ENCODE measurements at regions not wholly inside any gene's neighbourhood (a gene's known extent, or its start where the extent isn't known, plus 50 kb on each side); places are given as distances from the start of the nearest gene placed in this dataset.

DNA sequence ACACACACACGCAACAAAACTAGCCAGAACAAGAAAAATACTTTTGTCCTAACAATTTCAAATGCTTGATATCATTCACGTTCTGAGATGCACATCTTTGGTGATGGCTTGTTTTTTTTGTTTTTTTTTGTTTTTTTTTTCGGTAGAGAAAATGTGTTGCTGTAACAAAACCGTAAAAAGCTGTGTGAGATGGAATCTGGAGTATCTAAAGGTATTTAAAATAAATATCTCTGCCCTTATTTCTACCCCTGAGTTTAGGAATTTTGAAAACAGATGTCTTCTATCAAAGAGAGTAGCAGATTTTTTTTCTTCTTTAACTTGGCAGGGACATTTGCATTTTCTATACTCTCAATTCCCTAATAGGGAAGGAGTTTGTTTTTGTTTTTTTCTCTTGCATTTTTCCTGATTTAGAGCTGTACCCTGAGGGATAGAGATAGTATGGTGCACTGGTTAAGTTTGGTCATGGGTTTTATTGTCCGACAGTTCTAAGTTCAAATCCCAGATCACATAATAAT, 446.6 kb downstream of the KLF5 start:
- no peak for TF ChIP-seq CTCF (conservative IDR thresholded peaks at IDR 0.05; ENCODE audit: low read depth, low read length)
- TF ChIP-seq POLR2A (IDR thresholded peaks at IDR 0.05; ENCODE audit: low read depth, low read length), result no peak
- TF ChIP-seq, protein P1, sequence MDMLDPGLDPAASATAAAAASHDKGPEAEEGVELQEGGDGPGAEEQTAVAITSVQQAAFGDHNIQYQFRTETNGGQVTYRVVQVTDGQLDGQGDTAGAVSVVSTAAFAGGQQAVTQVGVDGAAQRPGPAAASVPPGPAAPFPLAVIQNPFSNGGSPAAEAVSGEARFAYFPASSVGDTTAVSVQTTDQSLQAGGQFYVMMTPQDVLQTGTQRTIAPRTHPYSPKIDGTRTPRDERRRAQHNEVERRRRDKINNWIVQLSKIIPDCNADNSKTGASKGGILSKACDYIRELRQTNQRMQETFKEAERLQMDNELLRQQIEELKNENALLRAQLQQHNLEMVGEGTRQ (IDR thresholded peaks at IDR 0.05; ENCODE audit: low read depth, low read length), result no peak
- no peak for TF ChIP-seq CEBPB (IDR thresholded peaks at IDR 0.05; ENCODE audit: low read depth, low read length)
- TF ChIP-seq ELK1 (IDR thresholded peaks at IDR 0.05; ENCODE audit: borderline replicate concordance, low read depth, low read length), result no peak
- TF ChIP-seq RAD21 (IDR thresholded peaks at IDR 0.05; ENCODE audit: low read length), result no peak
- TF ChIP-seq BHLHE40 (IDR thresholded peaks at IDR 0.05; ENCODE audit: low read depth, low read length), result no peak
- no peak for TF ChIP-seq FOS (IDR thresholded peaks at IDR 0.05; ENCODE audit: low read depth, low read length)
- TF ChIP-seq NFE2L2 (IDR thresholded peaks at IDR 0.05; ENCODE audit: low read depth, low read length), result no peak
- no peak for TF ChIP-seq RCOR1 (IDR thresholded peaks at IDR 0.05; ENCODE audit: insufficient replicate concordance, low read length)
